ENCODE measurements at regions not wholly inside any gene's neighbourhood (a gene's known extent, or its start where the extent isn't known, plus 50 kb on each side); places are given as distances from the start of the nearest gene placed in this dataset.
A peak's percentile ranks its signal among the peaks of the same experiment; 100 is the strongest.

DNA sequence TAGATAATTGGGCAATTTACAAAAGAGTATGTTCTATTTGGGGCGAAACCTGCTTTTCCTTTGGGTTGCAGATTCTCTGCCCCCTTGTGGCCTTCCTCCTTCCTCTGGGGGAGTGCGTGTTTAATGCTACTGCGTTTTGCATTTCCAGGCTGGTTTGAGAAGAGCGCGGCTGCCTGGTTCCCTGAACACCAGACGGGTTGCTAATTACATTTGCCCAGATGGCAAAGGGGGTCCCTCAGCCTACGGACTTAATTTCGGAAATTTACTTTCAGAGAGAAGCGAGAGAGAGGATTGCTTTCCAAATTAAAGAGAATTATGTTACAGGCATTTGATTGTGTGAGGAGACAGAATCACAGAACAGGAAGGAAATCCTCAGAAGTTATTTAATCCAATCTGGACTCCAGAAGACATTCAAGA lies 91.9 kb upstream of the JAZF1 start:
- TF ChIP-seq, protein P1, sequence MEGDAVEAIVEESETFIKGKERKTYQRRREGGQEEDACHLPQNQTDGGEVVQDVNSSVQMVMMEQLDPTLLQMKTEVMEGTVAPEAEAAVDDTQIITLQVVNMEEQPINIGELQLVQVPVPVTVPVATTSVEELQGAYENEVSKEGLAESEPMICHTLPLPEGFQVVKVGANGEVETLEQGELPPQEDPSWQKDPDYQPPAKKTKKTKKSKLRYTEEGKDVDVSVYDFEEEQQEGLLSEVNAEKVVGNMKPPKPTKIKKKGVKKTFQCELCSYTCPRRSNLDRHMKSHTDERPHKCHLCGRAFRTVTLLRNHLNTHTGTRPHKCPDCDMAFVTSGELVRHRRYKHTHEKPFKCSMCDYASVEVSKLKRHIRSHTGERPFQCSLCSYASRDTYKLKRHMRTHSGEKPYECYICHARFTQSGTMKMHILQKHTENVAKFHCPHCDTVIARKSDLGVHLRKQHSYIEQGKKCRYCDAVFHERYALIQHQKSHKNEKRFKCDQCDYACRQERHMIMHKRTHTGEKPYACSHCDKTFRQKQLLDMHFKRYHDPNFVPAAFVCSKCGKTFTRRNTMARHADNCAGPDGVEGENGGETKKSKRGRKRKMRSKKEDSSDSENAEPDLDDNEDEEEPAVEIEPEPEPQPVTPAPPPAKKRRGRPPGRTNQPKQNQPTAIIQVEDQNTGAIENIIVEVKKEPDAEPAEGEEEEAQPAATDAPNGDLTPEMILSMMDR (IDR thresholded peaks at IDR 0.05) = peak in 3 of 5 experiments; percentile 19 to 35 (median 35)
- TF ChIP-seq POLR2A (IDR thresholded peaks at IDR 0.05) = no peak
